ENCODE measurements at regions not wholly inside any gene's neighbourhood (a gene's known extent, or its start where the extent isn't known, plus 50 kb on each side); places are given as distances from the start of the nearest gene placed in this dataset.

DNA sequence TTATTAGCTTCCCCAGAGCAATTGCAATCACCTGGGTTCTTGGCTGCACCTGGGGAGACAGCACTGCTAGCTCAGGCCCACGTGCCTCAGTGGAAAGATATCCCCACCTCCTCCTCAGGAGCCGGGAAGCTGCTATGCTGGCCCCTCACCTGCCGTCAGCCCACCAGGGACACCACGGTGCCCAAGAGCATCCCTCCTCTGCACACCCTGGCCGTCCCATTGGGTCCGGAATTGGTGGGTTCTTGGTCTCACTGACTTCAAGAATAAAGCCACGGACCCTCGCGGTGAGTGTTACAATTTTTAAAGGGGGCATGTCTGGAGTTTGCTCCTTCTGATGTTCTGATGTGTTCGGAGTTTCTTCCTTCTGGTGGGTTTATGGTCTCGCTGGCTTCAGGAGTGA lies 72.3 kb upstream of the MEF2A start:
- no peak for TF ChIP-seq POLR2A (IDR thresholded peaks at IDR 0.05)
- TF ChIP-seq, protein P1, sequence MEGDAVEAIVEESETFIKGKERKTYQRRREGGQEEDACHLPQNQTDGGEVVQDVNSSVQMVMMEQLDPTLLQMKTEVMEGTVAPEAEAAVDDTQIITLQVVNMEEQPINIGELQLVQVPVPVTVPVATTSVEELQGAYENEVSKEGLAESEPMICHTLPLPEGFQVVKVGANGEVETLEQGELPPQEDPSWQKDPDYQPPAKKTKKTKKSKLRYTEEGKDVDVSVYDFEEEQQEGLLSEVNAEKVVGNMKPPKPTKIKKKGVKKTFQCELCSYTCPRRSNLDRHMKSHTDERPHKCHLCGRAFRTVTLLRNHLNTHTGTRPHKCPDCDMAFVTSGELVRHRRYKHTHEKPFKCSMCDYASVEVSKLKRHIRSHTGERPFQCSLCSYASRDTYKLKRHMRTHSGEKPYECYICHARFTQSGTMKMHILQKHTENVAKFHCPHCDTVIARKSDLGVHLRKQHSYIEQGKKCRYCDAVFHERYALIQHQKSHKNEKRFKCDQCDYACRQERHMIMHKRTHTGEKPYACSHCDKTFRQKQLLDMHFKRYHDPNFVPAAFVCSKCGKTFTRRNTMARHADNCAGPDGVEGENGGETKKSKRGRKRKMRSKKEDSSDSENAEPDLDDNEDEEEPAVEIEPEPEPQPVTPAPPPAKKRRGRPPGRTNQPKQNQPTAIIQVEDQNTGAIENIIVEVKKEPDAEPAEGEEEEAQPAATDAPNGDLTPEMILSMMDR (IDR thresholded peaks at IDR 0.05), result no peak

All from uterus (tissue), 2 donors.